Body of pancreas (tissue), 4 donors: ENCODE measurements at regions not wholly inside any gene's neighbourhood (a gene's known extent, or its start where the extent isn't known, plus 50 kb on each side); places are given as distances from the start of the nearest gene placed in this dataset.

Experiments used
- ATAC-seq: fragments of 150-250 bp; one replicate; pipeline ENCODE4 v1.9.1; 2016
- DNase-seq, 4 donors: peaks; one replicate each; pipeline ENCODE4 v3.0.0-alpha.2; 2019
- H3K27ac ChIP-seq, 4 donors: fragments of 200-600 bp; sonication (generic); 1 replicate in 3 of 4; 2 replicates in 1 of 4; pipeline versions ENCODE4 v1.5.1 to v1.6.1; 2016 to 2019; ENCODE audit warnings: mild to moderate bottlenecking in 1 of 4, mixed read lengths in 1 of 4, moderate library complexity in 1 of 4
- H3K27me3 ChIP-seq, 2 donors: fragments of 200-600 bp; sonication (generic); one replicate each; pipeline ENCODE4 v1.6.0; 2016; ENCODE audit warnings: mild to moderate bottlenecking in 1 of 2
- H3K36me3 ChIP-seq, 2 donors: fragments of 200-600 bp; sonication (generic); replicated peaks in 1 of 2; 2 replicates each; pipeline ENCODE4 v1.5.1; 2016; ENCODE audit warnings: low read depth in 2 of 2; ENCODE audit not compliant: insufficient read depth in 1 of 2
- H3K4me1 ChIP-seq: fragments of 200-600 bp; sonication (generic); one replicate; pipeline ENCODE4 v1.6.0; 2016
- H3K4me3 ChIP-seq, 2 donors: fragments of 200-600 bp; sonication (generic); 1 replicate in 1 of 2; 2 replicates in 1 of 2; pipeline ENCODE4 v1.5.1; 2016 to 2019
- H3K9me3 ChIP-seq, 3 donors: fragments of 200-600 bp; sonication (generic); 1 replicate in 2 of 3; 2 replicates in 1 of 3; pipeline ENCODE4 v1.5.1; 2016
- POLR2A ChIP-seq, 3 donors: fragments of 450-650 bp; IDR thresholded peaks; one replicate each; pipeline ENCODE4 v1.6.1; 2016; ENCODE audit warnings: antibody characterized with exemption in 3 of 3, mild to moderate bottlenecking in 2 of 3
- WGBS, 2 donors: methylation state at CpG; one replicate each; pipeline ENCODE4 v1.1.5; 2017; 5-methylcytosine and 5-hydroxymethylcytosine counted together
- intact Hi-C: fragments of 100-400 bp; cut with DNase I; formaldehyde crosslinking; loops from one replicate; pipeline ENCODE4 v1.15.1; 2023
- TF ChIP-seq, protein P1 (sequence below), 7 experiments: fragments of 450-650 bp in 4 of 7; fragments of 200-600 bp in 3 of 7; sonication (generic) in 3 of 7; IDR thresholded peaks; one replicate each; pipeline ENCODE4 v1.5.1; 2016 to 2019; ENCODE audit warnings: antibody characterized with exemption in 7 of 7

DNA sequence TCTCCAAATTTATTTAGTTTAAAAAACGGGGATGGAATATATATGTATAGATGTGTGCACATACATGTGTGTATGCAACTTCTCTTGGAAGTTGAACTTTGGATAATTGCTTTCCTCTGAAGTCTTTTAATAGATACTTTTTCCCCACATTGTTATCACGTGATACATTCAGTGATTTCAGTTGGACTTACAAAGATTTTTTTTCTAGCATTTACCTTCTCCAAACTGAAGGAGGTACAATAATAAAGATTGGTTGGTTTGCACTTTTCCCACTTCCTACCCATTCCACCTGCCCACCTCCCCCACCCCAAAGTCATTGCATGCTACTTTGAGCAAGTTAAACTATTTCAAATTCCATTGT, 206.1 kb upstream of the FSHR start:
- H3K27ac ChIP-seq = no peak overlapping the region
- no peak for DNase-seq
- H3K9me3 ChIP-seq = no peaks in the 10 kb centered on the region
- 19 to 24% methylated on average over 2 of the region's 2 CpGs for WGBS, 2 donors
- H3K4me1 ChIP-seq = no peaks in the 10 kb centered on the region
- peaks cover 0 to 5% of the 10 kb centered on the region in 2 donors for H3K27me3 ChIP-seq
- no peaks in the 10 kb centered on the region for H3K36me3 ChIP-seq
- TF ChIP-seq, protein P1, sequence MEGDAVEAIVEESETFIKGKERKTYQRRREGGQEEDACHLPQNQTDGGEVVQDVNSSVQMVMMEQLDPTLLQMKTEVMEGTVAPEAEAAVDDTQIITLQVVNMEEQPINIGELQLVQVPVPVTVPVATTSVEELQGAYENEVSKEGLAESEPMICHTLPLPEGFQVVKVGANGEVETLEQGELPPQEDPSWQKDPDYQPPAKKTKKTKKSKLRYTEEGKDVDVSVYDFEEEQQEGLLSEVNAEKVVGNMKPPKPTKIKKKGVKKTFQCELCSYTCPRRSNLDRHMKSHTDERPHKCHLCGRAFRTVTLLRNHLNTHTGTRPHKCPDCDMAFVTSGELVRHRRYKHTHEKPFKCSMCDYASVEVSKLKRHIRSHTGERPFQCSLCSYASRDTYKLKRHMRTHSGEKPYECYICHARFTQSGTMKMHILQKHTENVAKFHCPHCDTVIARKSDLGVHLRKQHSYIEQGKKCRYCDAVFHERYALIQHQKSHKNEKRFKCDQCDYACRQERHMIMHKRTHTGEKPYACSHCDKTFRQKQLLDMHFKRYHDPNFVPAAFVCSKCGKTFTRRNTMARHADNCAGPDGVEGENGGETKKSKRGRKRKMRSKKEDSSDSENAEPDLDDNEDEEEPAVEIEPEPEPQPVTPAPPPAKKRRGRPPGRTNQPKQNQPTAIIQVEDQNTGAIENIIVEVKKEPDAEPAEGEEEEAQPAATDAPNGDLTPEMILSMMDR (IDR thresholded peaks at IDR 0.05) = no peak
- TF ChIP-seq POLR2A (IDR thresholded peaks at IDR 0.05) = no peak
- no peak for ATAC-seq
- intact Hi-C loops = no loop called here
- H3K4me3 ChIP-seq = no peak overlapping the region

DNA sequence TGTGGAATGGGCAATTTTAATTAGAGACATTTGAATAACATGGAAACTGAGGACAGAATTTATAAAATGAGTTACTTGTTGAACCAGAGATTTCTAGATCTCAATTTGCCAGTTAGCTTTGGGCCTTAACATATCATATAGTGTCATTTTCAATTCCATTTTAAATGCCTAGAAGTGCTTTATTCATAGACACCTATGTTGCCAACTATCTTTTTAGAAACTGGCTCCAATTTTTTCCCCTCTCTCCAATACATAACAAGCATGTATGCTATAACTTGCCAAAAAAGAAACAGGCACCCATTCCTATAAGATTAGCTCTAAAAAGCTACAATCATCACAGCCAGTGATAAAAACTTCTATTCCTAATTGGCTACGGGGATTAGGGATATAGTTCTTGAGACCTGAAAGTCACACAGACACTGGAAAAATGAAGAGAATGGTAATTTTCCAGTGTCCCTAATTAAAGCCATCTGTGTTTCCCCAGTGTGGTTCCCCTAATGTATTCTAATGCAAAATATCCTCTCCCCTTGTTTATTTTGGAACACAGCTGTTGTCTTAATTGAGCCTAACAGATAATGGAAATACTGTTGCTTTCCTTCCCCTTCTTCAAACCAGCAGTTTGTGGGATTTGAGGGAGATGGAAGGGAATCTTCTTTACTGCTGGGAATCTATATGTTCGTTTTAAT, 205.5 kb upstream of the FSHR start:
- ATAC-seq = no peak
- Histone ChIP-seq H3K36me3 (no peaks in the 10 kb centered on the region), H3K27me3 (peaks cover 0 to 5% of the 10 kb centered on the region in 2 donors), H3K4me3 (no peak overlapping the region), H3K9me3 (no peaks in the 10 kb centered on the region), H3K27ac (no peak overlapping the region), H3K4me1 (no peaks in the 10 kb centered on the region)
- intact Hi-C loops = no loop called here
- 42 to 45% methylated on average over 2 of the region's 2 CpGs for WGBS, 2 donors
- no peak for TF ChIP-seq POLR2A (IDR thresholded peaks at IDR 0.05)
- TF ChIP-seq, protein P1 (IDR thresholded peaks at IDR 0.05) = no peak
- DNase-seq = no peak

GRCh38 chr2:49355611-49356010, 201.3 kb upstream of the FSHR start:
- Histone ChIP-seq H3K4me1 (no peaks in the 10 kb centered on the region), H3K27ac (no peak overlapping the region), H3K27me3 (peaks cover 0 to 5% of the 10 kb centered on the region in 2 donors), H3K4me3 (no peak overlapping the region), H3K36me3 (no peaks in the 10 kb centered on the region), H3K9me3 (no peaks in the 10 kb centered on the region)
- ATAC-seq (no peak), DNase-seq (no peak)
- TF ChIP-seq, protein P1 (IDR thresholded peaks at IDR 0.05) = no peak
- TF ChIP-seq POLR2A (IDR thresholded peaks at IDR 0.05) = no peak
- intact Hi-C loops = no loop called here

GRCh38 chr2:49351560-49351959, 197.2 kb upstream of the FSHR start:
- 16 to 19% methylated on average over 4 of the region's 4 CpGs for WGBS, 2 donors
- no peak for ATAC-seq
- H3K27ac ChIP-seq = no peak overlapping the region
- no peaks in the 10 kb centered on the region for H3K4me1 ChIP-seq
- H3K4me3 ChIP-seq = no peak overlapping the region
- intact Hi-C loops = no loop called here
- DNase-seq = no peak
- H3K36me3 ChIP-seq = no peaks in the 10 kb centered on the region
- TF ChIP-seq, protein P1 (IDR thresholded peaks at IDR 0.05) = no peak
- no peak for TF ChIP-seq POLR2A (IDR thresholded peaks at IDR 0.05)
- no peaks in the 10 kb centered on the region for H3K27me3 ChIP-seq
- no peaks in the 10 kb centered on the region for H3K9me3 ChIP-seq

DNA sequence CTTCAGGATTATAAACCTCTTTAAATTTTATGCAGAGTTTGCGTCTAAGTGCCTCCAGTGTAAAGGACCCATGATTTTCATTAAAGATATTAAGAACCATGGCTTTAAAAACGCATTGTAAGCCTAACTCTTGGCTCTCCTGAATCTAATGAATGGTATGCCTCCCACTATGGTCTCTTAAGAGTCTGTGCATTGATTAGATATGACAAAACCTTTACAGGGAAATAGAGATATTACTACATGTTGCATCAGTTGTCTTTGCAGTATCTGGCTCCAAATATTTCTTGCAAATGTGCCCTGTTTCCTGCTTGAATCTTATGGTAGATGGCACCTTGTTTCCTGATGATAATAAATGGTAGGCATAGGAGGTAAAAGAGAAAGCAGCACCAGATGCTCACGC, 189.3 kb upstream of the FSHR start:
- no peaks in the 10 kb centered on the region for H3K36me3 ChIP-seq
- no peak overlapping the region for H3K4me3 ChIP-seq
- no peaks in the 10 kb centered on the region for H3K27me3 ChIP-seq
- no peaks in the 10 kb centered on the region for H3K9me3 ChIP-seq
- H3K4me1 ChIP-seq = no peaks in the 10 kb centered on the region
- ATAC-seq (no peak), DNase-seq (no peak)
- no peak overlapping the region for H3K27ac ChIP-seq
- 58 to 64% methylated on average over 3 of the region's 3 CpGs for WGBS, 2 donors
- intact Hi-C loops = no loop called here
- TF ChIP-seq, protein P1 (IDR thresholded peaks at IDR 0.05) = no peak
- no peak for TF ChIP-seq POLR2A (IDR thresholded peaks at IDR 0.05)
